ENCODE measurements at regions not wholly inside any gene's neighbourhood (a gene's known extent, or its start where the extent isn't known, plus 50 kb on each side); places are given as distances from the start of the nearest gene placed in this dataset.

DNA sequence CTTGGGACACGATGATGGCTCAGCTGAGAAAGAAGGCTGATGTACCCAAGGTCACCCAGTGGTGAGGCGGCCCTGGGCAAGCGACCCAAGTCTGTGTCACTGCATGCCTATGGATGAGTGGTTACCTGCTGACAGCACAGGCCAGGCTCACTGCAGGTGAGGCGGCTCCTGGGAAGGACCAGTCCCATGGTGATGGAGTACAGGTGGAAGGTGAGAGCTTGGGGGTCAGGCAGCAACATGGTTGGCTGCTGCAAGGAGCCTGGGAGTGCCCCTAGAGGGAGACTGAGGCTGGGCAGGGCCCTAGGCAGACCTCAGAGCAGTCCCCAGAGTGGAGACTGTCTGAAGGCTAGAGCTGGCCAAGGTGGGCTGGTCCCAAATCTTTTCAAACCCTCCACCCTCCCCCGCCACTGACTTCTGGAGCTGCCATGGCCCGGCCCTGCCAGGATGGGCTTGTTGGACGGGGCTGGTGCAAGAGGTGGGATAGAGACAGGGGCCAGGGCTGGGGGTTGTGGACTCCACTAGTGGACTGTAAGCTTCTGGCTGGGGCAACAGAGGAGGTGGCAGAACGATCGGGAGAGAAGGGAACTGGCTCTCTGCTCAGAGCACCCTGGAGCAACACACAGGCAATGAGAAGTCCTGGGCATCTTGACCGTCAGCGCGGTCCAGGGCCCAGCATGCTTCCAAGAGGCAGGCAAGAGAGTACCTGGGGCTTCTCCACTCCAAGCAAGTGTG lies 72.5 kb upstream of the SLC6A11 start:
- H3K4me2 ChIP-seq (ENCODE audit: low read depth, low read length) = no peak overlapping the region
- intact Hi-C loops (cut with micrococcal nuclease; ENCODE audit: unreplicated experiment) = no loop called here
- ChIA-PET POLR2A (no interaction called here), CTCF (ENCODE audit: low intra/inter-chr PET ratio, low total read pairs) (no interaction called here)
- no peak for DNase-seq (ENCODE audit: low spot score)
- TF ChIP-seq ZNF235 (CRISPR knock-in tag; IDR thresholded peaks at IDR 0.05; ENCODE audit: borderline replicate concordance) = no peak
- no peak for TF ChIP-seq ZNF747 (CRISPR knock-in tag; IDR thresholded peaks at IDR 0.05; ENCODE audit: borderline replicate concordance)
- TF ChIP-seq MLXIP (CRISPR knock-in tag; IDR thresholded peaks at IDR 0.05; ENCODE audit: borderline replicate concordance) = no peak
- no peak for TF ChIP-seq IRF2 (CRISPR knock-in tag; IDR thresholded peaks at IDR 0.05)
- TF ChIP-seq HCFC1 (IDR thresholded peaks at IDR 0.05; ENCODE audit: low read depth, low read length) = no peak
- TF ChIP-seq PHF5A (CRISPR knock-in tag; IDR thresholded peaks at IDR 0.05; ENCODE audit: low read depth, unreplicated experiment) = no peak
- TF ChIP-seq, protein P1, sequence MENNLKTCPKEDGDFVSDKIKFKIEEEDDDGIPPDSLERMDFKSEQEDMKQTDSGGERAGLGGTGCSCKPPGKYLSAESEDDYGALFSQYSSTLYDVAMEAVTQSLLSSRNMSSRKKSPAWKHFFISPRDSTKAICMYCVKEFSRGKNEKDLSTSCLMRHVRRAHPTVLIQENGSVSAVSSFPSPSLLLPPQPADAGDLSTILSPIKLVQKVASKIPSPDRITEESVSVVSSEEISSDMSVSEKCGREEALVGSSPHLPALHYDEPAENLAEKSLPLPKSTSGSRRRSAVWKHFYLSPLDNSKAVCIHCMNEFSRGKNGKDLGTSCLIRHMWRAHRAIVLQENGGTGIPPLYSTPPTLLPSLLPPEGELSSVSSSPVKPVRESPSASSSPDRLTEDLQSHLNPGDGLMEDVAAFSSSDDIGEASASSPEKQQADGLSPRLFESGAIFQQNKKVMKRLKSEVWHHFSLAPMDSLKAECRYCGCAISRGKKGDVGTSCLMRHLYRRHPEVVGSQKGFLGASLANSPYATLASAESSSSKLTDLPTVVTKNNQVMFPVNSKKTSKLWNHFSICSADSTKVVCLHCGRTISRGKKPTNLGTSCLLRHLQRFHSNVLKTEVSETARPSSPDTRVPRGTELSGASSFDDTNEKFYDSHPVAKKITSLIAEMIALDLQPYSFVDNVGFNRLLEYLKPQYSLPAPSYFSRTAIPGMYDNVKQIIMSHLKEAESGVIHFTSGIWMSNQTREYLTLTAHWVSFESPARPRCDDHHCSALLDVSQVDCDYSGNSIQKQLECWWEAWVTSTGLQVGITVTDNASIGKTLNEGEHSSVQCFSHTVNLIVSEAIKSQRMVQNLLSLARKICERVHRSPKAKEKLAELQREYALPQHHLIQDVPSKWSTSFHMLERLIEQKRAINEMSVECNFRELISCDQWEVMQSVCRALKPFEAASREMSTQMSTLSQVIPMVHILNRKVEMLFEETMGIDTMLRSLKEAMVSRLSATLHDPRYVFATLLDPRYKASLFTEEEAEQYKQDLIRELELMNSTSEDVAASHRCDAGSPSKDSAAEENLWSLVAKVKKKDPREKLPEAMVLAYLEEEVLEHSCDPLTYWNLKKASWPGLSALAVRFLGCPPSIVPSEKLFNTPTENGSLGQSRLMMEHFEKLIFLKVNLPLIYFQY (CRISPR knock-in tag; IDR thresholded peaks at IDR 0.05; ENCODE audit: borderline replicate concordance) = no peak
- no peak for TF ChIP-seq ZNF772 (CRISPR knock-in tag; IDR thresholded peaks at IDR 0.05)
- TF ChIP-seq ONECUT2 (CRISPR knock-in tag; IDR thresholded peaks at IDR 0.05) = no peak
- H3K9me3 ChIP-seq (ENCODE audit: low read length) = no peaks in the 10 kb centered on the region
- no peak overlapping the region for H3K4me3 ChIP-seq (replicated peaks in 1 of 3; ENCODE audit: insufficient read depth in 1 of 3, low read depth in 2 of 3, low read length in 3 of 3)
- no peaks in the 10 kb centered on the region for H3K4me1 ChIP-seq (ENCODE audit: insufficient read depth, low read length)
- no peak for FAIRE-seq
- H3K27ac ChIP-seq (ENCODE audit: extremely low read length, insufficient read depth, low read length) = no peak overlapping the region
- H3K36me3 ChIP-seq (replicated peaks in 1 of 2; ENCODE audit: control insufficient read depth in 1 of 2, insufficient read depth in 2 of 2, low read length in 2 of 2) = no peaks in the 10 kb centered on the region
- in situ Hi-C loops (cut with HindIII; ENCODE audit: extremely low pct_ligation_motif_present, low pct_unique_long_range_greater_than_20kb) = no loop called here
- no TSS peak for BruUV-seq (replicated peaks)
- H3K9ac ChIP-seq (ENCODE audit: insufficient read depth, low read depth, low read length) = no peak overlapping the region
- ATAC-seq = peak; percentile 42
- H4K20me1 ChIP-seq (ENCODE audit: insufficient read depth, low read length) = no peaks in the 10 kb centered on the region; the same call in 1 of the 2 replicates
- no peak overlapping the region for H2AFZ ChIP-seq (ENCODE audit: low read length)
- peaks cover 0 to under 1% of the 10 kb centered on the region in 2 experiments; a peak in 1 of 5 replicates for H3K27me3 ChIP-seq (ENCODE audit: control insufficient read depth in 1 of 2, insufficient read depth in 2 of 2, low read length in 2 of 2)
- WGBS (ENCODE audit: low lambda C conversion rate) = 36% methylated on average over 8 of the region's 12 CpGs
- no peaks in the 10 kb centered on the region for H3K79me2 ChIP-seq (ENCODE audit: insufficient read depth, low read length)

Data from HepG2 (cell line).